Peyer's patch (tissue), 4 donors: ENCODE measurements at regions not wholly inside any gene's neighbourhood (a gene's known extent, or its start where the extent isn't known, plus 50 kb on each side); places are given as distances from the start of the nearest gene placed in this dataset.

Experiments
- POLR2A ChIP-seq, 2 donors: fragments of 450-650 bp; IDR thresholded peaks; one replicate each; pipeline ENCODE4 v1.5.1; 2017; ENCODE audit warnings: antibody characterized with exemption in 2 of 2, mild to moderate bottlenecking in 2 of 2, moderate library complexity in 2 of 2
- TF ChIP-seq, protein P1 (sequence below), 6 experiments: fragments of 450-650 bp in 4 of 6; fragments of 200-600 bp in 2 of 6; sonication (generic) in 1 of 6; IDR thresholded peaks; one replicate each; pipeline ENCODE4 v1.5.1; 2017 to 2019; ENCODE audit warnings: antibody characterized with exemption in 6 of 6, mild to moderate bottlenecking in 3 of 6, moderate library complexity in 1 of 6

DNA sequence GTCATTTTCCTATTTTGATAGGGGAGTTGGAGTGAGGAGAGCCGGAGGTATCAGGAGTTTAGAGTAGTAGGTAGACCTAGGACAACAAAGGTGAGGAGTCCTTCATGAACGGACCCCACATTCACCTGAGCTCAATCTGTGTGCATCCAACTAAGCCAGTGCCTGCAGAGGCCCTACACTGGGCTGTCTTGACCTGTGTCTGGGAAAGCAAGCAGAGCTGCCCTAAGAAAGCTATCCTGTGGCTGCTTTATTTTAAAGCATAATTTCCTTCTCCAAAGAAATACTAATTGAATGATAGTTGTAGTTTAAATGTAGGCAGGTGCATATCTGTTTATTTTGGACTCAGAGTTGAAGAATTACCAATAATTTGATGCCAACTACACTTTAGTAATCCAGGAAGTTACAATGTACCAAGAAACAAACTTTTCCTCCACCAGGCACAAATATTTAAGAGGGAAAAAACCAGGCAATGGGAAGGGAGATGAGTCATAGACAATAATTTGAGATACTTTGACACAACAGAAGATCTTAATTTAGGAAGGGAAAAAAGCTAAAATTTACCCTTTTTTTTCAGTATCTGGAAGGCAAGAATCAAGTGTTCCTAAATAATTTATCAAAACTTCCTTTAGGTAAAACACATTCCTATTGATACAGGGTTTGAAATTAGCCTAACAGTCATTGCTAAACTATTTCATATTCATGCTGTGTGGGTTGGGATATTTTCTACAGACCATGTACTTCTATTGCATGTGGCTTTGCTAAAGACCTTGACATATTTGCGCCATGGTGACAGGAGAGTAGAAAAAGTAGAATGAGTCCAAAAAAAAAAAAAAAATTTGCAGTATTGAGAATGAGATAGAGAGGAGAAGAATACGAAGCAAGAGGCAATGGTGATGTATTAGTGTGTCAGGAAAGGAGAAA, 376.6 kb upstream of the TUSC1 start:
- TF ChIP-seq, protein P1, sequence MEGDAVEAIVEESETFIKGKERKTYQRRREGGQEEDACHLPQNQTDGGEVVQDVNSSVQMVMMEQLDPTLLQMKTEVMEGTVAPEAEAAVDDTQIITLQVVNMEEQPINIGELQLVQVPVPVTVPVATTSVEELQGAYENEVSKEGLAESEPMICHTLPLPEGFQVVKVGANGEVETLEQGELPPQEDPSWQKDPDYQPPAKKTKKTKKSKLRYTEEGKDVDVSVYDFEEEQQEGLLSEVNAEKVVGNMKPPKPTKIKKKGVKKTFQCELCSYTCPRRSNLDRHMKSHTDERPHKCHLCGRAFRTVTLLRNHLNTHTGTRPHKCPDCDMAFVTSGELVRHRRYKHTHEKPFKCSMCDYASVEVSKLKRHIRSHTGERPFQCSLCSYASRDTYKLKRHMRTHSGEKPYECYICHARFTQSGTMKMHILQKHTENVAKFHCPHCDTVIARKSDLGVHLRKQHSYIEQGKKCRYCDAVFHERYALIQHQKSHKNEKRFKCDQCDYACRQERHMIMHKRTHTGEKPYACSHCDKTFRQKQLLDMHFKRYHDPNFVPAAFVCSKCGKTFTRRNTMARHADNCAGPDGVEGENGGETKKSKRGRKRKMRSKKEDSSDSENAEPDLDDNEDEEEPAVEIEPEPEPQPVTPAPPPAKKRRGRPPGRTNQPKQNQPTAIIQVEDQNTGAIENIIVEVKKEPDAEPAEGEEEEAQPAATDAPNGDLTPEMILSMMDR (IDR thresholded peaks at IDR 0.05) = no peak
- TF ChIP-seq POLR2A (IDR thresholded peaks at IDR 0.05) = no peak
